Kidney (tissue), 13 donors: ENCODE measurements at regions not wholly inside any gene's neighbourhood (a gene's known extent, or its start where the extent isn't known, plus 50 kb on each side); places are given as distances from the start of the nearest gene placed in this dataset.
"Not testable (repeated sequence)": the region's sequence is repeated elsewhere in the genome, so short reads cannot be mapped to it uniquely, and the experiment has no call there.

Experiments
- DNase-seq, 5 donors: peaks; one replicate each; pipeline ENCODE4 v3.0.0-alpha.2; 2013 to 2020
- FAIRE-seq: peaks from 2 replicates; lab custom pipeline; 2012; peaks lifted over from hg19 to GRCh38; lab: Jason Lieb, UNC
- H3K27ac ChIP-seq, 2 donors: one replicate each; pipeline ENCODE4 v1.7.0; 2013; ENCODE audit warnings: low read depth in 2 of 2, low read length in 2 of 2, inconsistent platforms in 1 of 2
- H3K27me3 ChIP-seq: one replicate; pipeline ENCODE4 v1.7.1; 2013; ENCODE audit warnings: low read length, inconsistent platforms; ENCODE audit not compliant: control insufficient read depth, insufficient read depth
- H3K36me3 ChIP-seq, 3 donors: one replicate each; pipeline versions ENCODE4 v1.7.0 to v1.7.1; 2013; ENCODE audit warnings: low read length in 3 of 3, control low read depth in 1 of 3, inconsistent platforms in 1 of 3; ENCODE audit not compliant: insufficient read depth in 3 of 3, control insufficient read depth in 2 of 3
- H3K4me1 ChIP-seq, 3 donors: one replicate each; pipeline versions ENCODE4 v1.7.0 to v1.7.1; 2013; ENCODE audit warnings: low read length in 3 of 3, inconsistent platforms in 1 of 3, low read depth in 1 of 3; ENCODE audit not compliant: control insufficient read depth in 2 of 3, insufficient read depth in 2 of 3
- H3K4me3 ChIP-seq, 3 donors: one replicate each; pipeline versions ENCODE4 v1.7.0 to v1.8.1; 2013; ENCODE audit warnings: low read length in 3 of 3, control low read depth in 1 of 3, inconsistent platforms in 1 of 3
- H3K9ac ChIP-seq, 3 donors: one replicate each; pipeline versions ENCODE4 v1.7.0 to v1.7.1; 2013; ENCODE audit warnings: low read length in 3 of 3, control low read depth in 1 of 3, inconsistent platforms in 1 of 3
- H3K9me3 ChIP-seq, 3 donors: one replicate each; pipeline versions ENCODE4 v1.7.0 to v1.7.1; 2013; ENCODE audit warnings: low read length in 3 of 3, control low read depth in 1 of 3, inconsistent platforms in 1 of 3; ENCODE audit not compliant: control insufficient read depth in 2 of 3, insufficient read depth in 1 of 3
- intact Hi-C: fragments of 100-400 bp; cut with DNase I; formaldehyde crosslinking; loops from one replicate; pipeline ENCODE4 v1.11.1; 2022
- TF ChIP-seq, protein P1 (sequence below): IDR thresholded peaks from 3 replicates; pipeline ENCODE4 v1.5.1; 2012; ENCODE audit warnings: mild to moderate bottlenecking, moderate library complexity, borderline replicate concordance; ENCODE audit not compliant: insufficient read depth; ENCODE audit errors: extremely low read depth
- donor health status: control.
- donor health status: control.
- donor health status: control.
- donor health status: control.
- donor health status: control.
- donor health status: DM: yes; HTN: yes; CAD: no.
- donor health status: Normal renal cell carcinoma (clear cell type).

DNA sequence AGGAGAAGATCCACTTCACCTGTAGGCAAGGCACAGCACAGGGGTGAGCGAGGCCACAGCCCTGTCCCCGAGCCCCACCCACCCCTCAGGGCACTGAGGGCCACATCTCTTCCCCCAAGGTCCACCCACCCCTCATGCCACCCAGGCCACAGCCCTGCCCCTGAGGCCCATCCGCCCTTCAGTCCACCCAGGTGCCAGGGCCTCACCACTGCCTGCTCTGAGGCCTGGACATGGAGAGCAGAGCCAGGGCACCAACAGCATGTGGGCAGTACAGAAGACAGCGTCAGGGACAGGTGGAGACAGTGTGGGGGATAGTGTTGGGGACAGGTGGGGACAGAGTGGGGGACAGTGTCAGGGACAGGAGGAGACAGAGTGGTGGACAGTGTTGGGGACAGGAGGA lies 138.3 kb downstream of the TMEM121 start:
- TF ChIP-seq, protein P1, sequence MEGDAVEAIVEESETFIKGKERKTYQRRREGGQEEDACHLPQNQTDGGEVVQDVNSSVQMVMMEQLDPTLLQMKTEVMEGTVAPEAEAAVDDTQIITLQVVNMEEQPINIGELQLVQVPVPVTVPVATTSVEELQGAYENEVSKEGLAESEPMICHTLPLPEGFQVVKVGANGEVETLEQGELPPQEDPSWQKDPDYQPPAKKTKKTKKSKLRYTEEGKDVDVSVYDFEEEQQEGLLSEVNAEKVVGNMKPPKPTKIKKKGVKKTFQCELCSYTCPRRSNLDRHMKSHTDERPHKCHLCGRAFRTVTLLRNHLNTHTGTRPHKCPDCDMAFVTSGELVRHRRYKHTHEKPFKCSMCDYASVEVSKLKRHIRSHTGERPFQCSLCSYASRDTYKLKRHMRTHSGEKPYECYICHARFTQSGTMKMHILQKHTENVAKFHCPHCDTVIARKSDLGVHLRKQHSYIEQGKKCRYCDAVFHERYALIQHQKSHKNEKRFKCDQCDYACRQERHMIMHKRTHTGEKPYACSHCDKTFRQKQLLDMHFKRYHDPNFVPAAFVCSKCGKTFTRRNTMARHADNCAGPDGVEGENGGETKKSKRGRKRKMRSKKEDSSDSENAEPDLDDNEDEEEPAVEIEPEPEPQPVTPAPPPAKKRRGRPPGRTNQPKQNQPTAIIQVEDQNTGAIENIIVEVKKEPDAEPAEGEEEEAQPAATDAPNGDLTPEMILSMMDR = no peak
- Histone ChIP-seq H3K36me3 (no peaks in the 10 kb centered on the region), H3K27me3 (no peaks in the 10 kb centered on the region), H3K9ac (no peak overlapping the region), H3K4me1 (peaks cover 0 to 6% (median 0%) of the 10 kb centered on the region in 3 donors), H3K9me3 (peaks cover 0 to 4% (median 0%) of the 10 kb centered on the region in 3 donors), H3K27ac (no peak overlapping the region), H3K4me3 (no peak overlapping the region)
- intact Hi-C loops = no loop called here
- FAIRE-seq = no peak
- DNase-seq = peak in 1 of 5 donors; percentile 64

- Histone ChIP-seq H3K4me3 (no peak overlapping the region), H3K27ac (no peak overlapping the region), H3K9me3 (peaks cover 0 to 4% (median 0%) of the 10 kb centered on the region in 3 donors), H3K4me1 (peaks cover 0 to 6% (median 0%) of the 10 kb centered on the region in 3 donors), H3K36me3 (no peaks in the 10 kb centered on the region), H3K9ac (no peak overlapping the region), H3K27me3 (no peaks in the 10 kb centered on the region)
- TF ChIP-seq, protein P1 = no peak
- no peak for FAIRE-seq
- DNase-seq = peak in 1 of 5 donors; percentile 47
- intact Hi-C loops = no loop called here
These were observed 139.0 kb downstream of the TMEM121 start for GRCh38 chr14:105665247-105665950.

DNA sequence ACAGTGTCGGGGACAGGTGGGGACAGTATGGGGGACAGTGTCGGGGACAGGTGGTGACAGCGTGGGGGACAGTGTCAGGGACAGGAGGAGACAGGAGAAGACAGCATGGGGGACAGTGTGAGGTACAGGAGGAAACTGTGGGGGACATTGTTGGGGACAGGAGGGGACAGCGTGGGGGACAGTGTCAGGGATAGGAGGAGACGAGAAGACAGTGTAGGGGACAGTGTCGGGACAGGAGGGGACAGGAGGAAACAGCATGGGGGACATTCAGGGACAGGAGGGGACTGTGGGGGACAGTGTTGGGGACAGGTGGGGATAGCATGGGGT lies 139.5 kb downstream of the TMEM121 start:
- H3K9me3 ChIP-seq = no peaks in the 10 kb centered on the region
- H3K4me3 ChIP-seq = no peak overlapping the region
- H3K27ac ChIP-seq = no peak overlapping the region
- FAIRE-seq (no peak), DNase-seq (no peak)
- H3K27me3 ChIP-seq = no peaks in the 10 kb centered on the region
- TF ChIP-seq, protein P1 = no peak
- H3K4me1 ChIP-seq = peaks cover 0 to 3% (median 0%) of the 10 kb centered on the region in 3 donors
- no peaks in the 10 kb centered on the region for H3K36me3 ChIP-seq
- H3K9ac ChIP-seq = no peak overlapping the region
- intact Hi-C loops = no loop called here

DNA sequence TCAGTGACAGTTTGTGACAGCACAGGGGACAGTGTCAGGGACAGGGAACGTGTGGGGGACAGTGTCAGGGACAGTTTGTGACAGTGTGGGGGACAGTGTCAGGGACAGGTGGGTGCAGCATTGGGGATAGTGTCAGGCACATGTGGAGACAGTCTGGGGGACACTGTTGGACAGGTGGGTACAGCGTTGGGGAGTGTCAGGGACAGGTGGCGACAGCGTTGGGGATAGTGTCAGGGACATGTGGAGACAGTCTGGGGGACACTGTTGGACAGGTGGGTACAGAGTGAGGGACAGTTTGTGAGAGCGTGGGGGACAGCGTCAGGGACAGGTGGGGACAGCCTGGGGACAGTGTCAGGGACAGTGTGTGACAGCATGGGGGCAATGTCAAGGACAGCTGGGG lies 140.0 kb downstream of the TMEM121 start:
- Histone ChIP-seq H3K9me3 (no peaks in the 10 kb centered on the region), H3K27ac (no peak overlapping the region), H3K27me3 (no peaks in the 10 kb centered on the region), H3K36me3 (no peaks in the 10 kb centered on the region), H3K4me1 (peaks cover 0 to 3% (median 0%) of the 10 kb centered on the region in 3 donors), H3K4me3 (no peak overlapping the region), H3K9ac (no peak overlapping the region)
- DNase-seq = peak in 1 of 5 donors; percentile 28
- TF ChIP-seq, protein P1 = no peak
- FAIRE-seq = no peak
- intact Hi-C loops = no loop called here

- H3K4me3 ChIP-seq, H3K36me3 ChIP-seq, FAIRE-seq, H3K27me3 ChIP-seq, H3K9ac ChIP-seq, H3K9me3 ChIP-seq, intact Hi-C loops, H3K4me1 ChIP-seq, H3K27ac ChIP-seq: not testable (repeated sequence)
- DNase-seq = peak in 1 of 5 donors; percentile 57
These were observed 140.7 kb downstream of the TMEM121 start for GRCh38 chr14:105666991-105667662.
